ENCODE measurements at regions not wholly inside any gene's neighbourhood (a gene's known extent, or its start where the extent isn't known, plus 50 kb on each side); places are given as distances from the start of the nearest gene placed in this dataset.

GRCh38 chr15:70493376-70493775 is 270.0 kb downstream of the UACA start:
- Histone ChIP-seq H3K4me3 (ENCODE audit: low read length) (no peak overlapping the region), H3K27ac (ENCODE audit: low read length) (no peak overlapping the region), H3K27me3 (ENCODE audit: control insufficient read depth, insufficient read depth, low read length) (peaks cover 14% of the 10 kb centered on the region), H3K36me3 (ENCODE audit: control insufficient read depth, insufficient read depth, low read length) (no peaks in the 10 kb centered on the region), H3K4me1 (ENCODE audit: control insufficient read depth, insufficient read depth, low read length) (peaks cover 67% of the 10 kb centered on the region), H3K9me3 (ENCODE audit: control insufficient read depth, insufficient read depth, low read length) (no peaks in the 10 kb centered on the region)
- H3K36me3 Mint-ChIP-seq, result no peaks in the 10 kb centered on the region
- DNase-seq (no peak), ATAC-seq (no peak)
- TF ChIP-seq CTCF (IDR thresholded peaks at IDR 0.05), result no peak
- H3K9me3 Mint-ChIP-seq, result no peaks in the 10 kb centered on the region
- peak overlapping the region; percentile 85 for H3K4me3 Mint-ChIP-seq
- peak overlapping the region; percentile 77 to 96 for H3K27ac Mint-ChIP-seq
- WGBS (ENCODE audit: insufficient coverage), result 100% methylated on average over 1 of the region's 1 CpG
- H3K27me3 Mint-ChIP-seq (ENCODE audit: low read depth in 2 of 2), result peaks cover 35 to 55% of the 10 kb centered on the region in 2 donors
- H3K4me1 Mint-ChIP-seq, result peaks cover 69 to 89% of the 10 kb centered on the region in 2 donors
- intact Hi-C loops (cut with micrococcal nuclease), result loop anchor here (1.0 to 5.0 kb wide), 6 partner anchors 15 to 734 kb away; partner anchors contain the start of gene TLE3

DNA sequence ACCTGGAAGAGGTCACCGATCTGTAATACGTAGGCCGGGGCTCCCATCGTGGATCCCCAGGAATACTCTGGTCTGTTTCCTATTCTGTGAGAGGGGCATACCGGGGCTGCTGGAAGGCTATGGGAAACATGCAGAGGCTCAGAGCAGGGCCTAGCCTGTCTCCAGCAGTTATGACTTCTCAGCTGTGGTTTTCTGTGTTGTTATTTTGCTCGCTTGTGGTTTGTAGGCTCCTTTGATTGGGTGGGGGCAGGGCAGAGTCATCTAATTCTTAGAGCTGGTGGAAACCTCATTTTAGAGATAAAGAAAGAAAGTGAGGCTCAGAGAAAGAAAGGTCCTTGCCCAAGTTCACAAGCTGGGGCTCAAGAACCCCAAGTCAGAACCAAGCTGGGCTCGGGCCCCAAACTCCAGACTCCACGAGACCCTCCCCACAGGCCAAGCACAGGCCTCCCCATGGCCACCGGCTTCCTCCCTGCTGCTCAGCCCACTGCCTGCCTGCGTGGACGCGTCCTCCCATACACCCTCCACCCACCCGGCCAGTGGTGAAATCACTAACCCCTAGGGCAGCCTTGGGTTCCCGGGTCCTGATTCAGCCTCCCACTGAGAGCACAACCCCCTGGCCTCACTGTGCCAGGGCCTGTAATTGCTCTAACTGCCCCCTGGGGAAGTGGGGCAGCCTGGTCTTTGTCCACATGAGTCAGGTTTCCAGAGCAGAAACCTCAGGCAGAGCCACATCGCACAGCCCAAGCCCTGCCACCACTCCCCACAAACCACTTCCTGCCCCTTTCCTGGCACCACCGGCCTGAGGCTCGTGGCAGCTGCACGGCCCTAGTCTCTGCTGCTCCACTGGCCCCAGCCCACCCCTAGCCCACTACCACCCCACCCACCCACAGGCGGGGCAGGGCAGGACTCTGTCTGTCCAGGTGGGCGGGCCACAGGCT is 270.8 kb downstream of the UACA start:
- TF ChIP-seq CTCF (IDR thresholded peaks at IDR 0.05), result no peak
- Histone ChIP-seq H3K4me1 (ENCODE audit: control insufficient read depth, insufficient read depth, low read length) (peaks cover 75% of the 10 kb centered on the region), H3K4me3 (ENCODE audit: low read length) (no peak overlapping the region), H3K27me3 (ENCODE audit: control insufficient read depth, insufficient read depth, low read length) (peaks cover 14% of the 10 kb centered on the region), H3K9me3 (ENCODE audit: control insufficient read depth, insufficient read depth, low read length) (no peaks in the 10 kb centered on the region), H3K36me3 (ENCODE audit: control insufficient read depth, insufficient read depth, low read length) (no peaks in the 10 kb centered on the region), H3K27ac (ENCODE audit: low read length) (peak overlapping the region; percentile 49)
- Mint-ChIP-seq H3K9me3 (no peaks in the 10 kb centered on the region), H3K27ac (peak overlapping the region; percentile 77 to 96), H3K4me3 (peak overlapping the region; percentile 85), H3K36me3 (no peaks in the 10 kb centered on the region), H3K4me1 (peaks cover 75 to 93% of the 10 kb centered on the region in 2 donors), H3K27me3 (ENCODE audit: low read depth in 2 of 2) (peaks cover 33 to 47% of the 10 kb centered on the region in 2 donors)
- WGBS (ENCODE audit: insufficient coverage), result under 1% methylated on average over 20 of the region's 20 CpGs
- DNase-seq, result peak; percentile 81 to 92
- intact Hi-C loops (cut with micrococcal nuclease), result loop anchor here (1.0 to 5.0 kb wide), 9 partner anchors 16 to 1024 kb away; partner anchors contain the start of gene TLE3
- ATAC-seq, result peak; percentile 58 to 87 (median 81)

- H3K27me3 ChIP-seq (ENCODE audit: control insufficient read depth, insufficient read depth, low read length), result peaks cover 14% of the 10 kb centered on the region
- WGBS (ENCODE audit: insufficient coverage), result 76% methylated on average over 6 of the region's 6 CpGs
- DNase-seq (no peak), ATAC-seq (no peak)
- H3K27me3 Mint-ChIP-seq (ENCODE audit: low read depth in 2 of 2), result peaks cover 29 to 38% of the 10 kb centered on the region in 2 donors
- H3K4me1 ChIP-seq (ENCODE audit: control insufficient read depth, insufficient read depth, low read length), result peaks cover 84% of the 10 kb centered on the region
- no peaks in the 10 kb centered on the region for H3K9me3 ChIP-seq (ENCODE audit: control insufficient read depth, insufficient read depth, low read length)
- no peak for TF ChIP-seq CTCF (IDR thresholded peaks at IDR 0.05)
- no peak overlapping the region for H3K4me3 ChIP-seq (ENCODE audit: low read length)
- H3K27ac ChIP-seq (ENCODE audit: low read length), result no peak overlapping the region
- peak overlapping the region; percentile 85 for H3K4me3 Mint-ChIP-seq
- no peaks in the 10 kb centered on the region for H3K36me3 ChIP-seq (ENCODE audit: control insufficient read depth, insufficient read depth, low read length)
- peak overlapping the region; percentile 77 to 96 for H3K27ac Mint-ChIP-seq
- H3K9me3 Mint-ChIP-seq, result no peaks in the 10 kb centered on the region
- peaks cover 75 to 93% of the 10 kb centered on the region in 2 donors for H3K4me1 Mint-ChIP-seq
- no peaks in the 10 kb centered on the region for H3K36me3 Mint-ChIP-seq
- intact Hi-C loops (cut with micrococcal nuclease), result loop anchor here (1.0 to 5.0 kb wide), 8 partner anchors 16 to 1023 kb away; partner anchors contain the start of gene TLE3
Measured at GRCh38 chr15:70491641-70492040, 271.7 kb downstream of the UACA start.
